ENCODE measurements at regions not wholly inside any gene's neighbourhood (a gene's known extent, or its start where the extent isn't known, plus 50 kb on each side); places are given as distances from the start of the nearest gene placed in this dataset.
"Not testable (repeated sequence)": the region's sequence is repeated elsewhere in the genome, so short reads cannot be mapped to it uniquely, and the experiment has no call there.

GRCh38 chr9:73294336-73294735 lies 142.7 kb downstream of the ANXA1 start:
- Histone ChIP-seq H3K9me3 (no peaks in the 10 kb centered on the region), H3K4me1 (no peaks in the 10 kb centered on the region), H3K4me3 (no peak overlapping the region), H3K27ac (no peak overlapping the region), H3K36me3 (replicated peaks in 1 of 2; ENCODE audit: insufficient read depth in 1 of 2, low read depth in 2 of 2) (no peaks in the 10 kb centered on the region), H3K27me3 (no peaks in the 10 kb centered on the region)
- WGBS, 2 donors: 74 to 83% methylated on average over 2 of the region's 2 CpGs
- intact Hi-C loops (cut with DNase I): no loop called here
- ATAC-seq (no peak), DNase-seq (no peak)
- no peak for TF ChIP-seq CTCF (IDR thresholded peaks at IDR 0.05)
- TF ChIP-seq POLR2A (IDR thresholded peaks at IDR 0.05): no peak

- Histone ChIP-seq H3K36me3 (replicated peaks in 1 of 2; ENCODE audit: insufficient read depth in 1 of 2, low read depth in 2 of 2) (no peaks in the 10 kb centered on the region), H3K9me3 (no peaks in the 10 kb centered on the region), H3K4me1 (no peaks in the 10 kb centered on the region), H3K27ac (no peak overlapping the region), H3K4me3 (no peak overlapping the region), H3K27me3 (no peaks in the 10 kb centered on the region)
- no peak for TF ChIP-seq CTCF (IDR thresholded peaks at IDR 0.05)
- no peak for DNase-seq
- ATAC-seq: no peak
- intact Hi-C loops (cut with DNase I): no loop called here
Measured at GRCh38 chr9:73325983-73326382, 174.3 kb downstream of the ANXA1 start.

GRCh38 chr9:73327149-73327548 lies 175.5 kb downstream of the ANXA1 start:
- DNase-seq (no peak), ATAC-seq (no peak)
- TF ChIP-seq CTCF (IDR thresholded peaks at IDR 0.05) (no peak), POLR2A (IDR thresholded peaks at IDR 0.05) (no peak)
- intact Hi-C loops (cut with DNase I): no loop called here
- Histone ChIP-seq H3K36me3 (replicated peaks in 1 of 2; ENCODE audit: insufficient read depth in 1 of 2, low read depth in 2 of 2) (no peaks in the 10 kb centered on the region), H3K27ac (no peak overlapping the region), H3K4me1 (no peaks in the 10 kb centered on the region), H3K9me3 (no peaks in the 10 kb centered on the region), H3K4me3 (no peak overlapping the region), H3K27me3 (no peaks in the 10 kb centered on the region)
- 7 to 9% methylated on average over 2 of the region's 2 CpGs for WGBS, 2 donors

- H3K27ac ChIP-seq; H3K9me3 ChIP-seq; ATAC-seq; H3K4me1 ChIP-seq; H3K27me3 ChIP-seq; intact Hi-C loops (cut with DNase I); H3K36me3 ChIP-seq (replicated peaks in 1 of 2; ENCODE audit: insufficient read depth in 1 of 2, low read depth in 2 of 2); DNase-seq; H3K4me3 ChIP-seq: not testable (repeated sequence)
- 55 to 57% methylated on average over 2 of the region's 2 CpGs for WGBS, 2 donors
Measured at GRCh38 chr9:73337182-73337581, 185.5 kb downstream of the ANXA1 start.

- Histone ChIP-seq H3K36me3 (replicated peaks in 1 of 2; ENCODE audit: insufficient read depth in 1 of 2, low read depth in 2 of 2) (no peaks in the 10 kb centered on the region), H3K9me3 (no peaks in the 10 kb centered on the region), H3K27me3 (no peaks in the 10 kb centered on the region), H3K4me3 (no peak overlapping the region), H3K4me1 (no peaks in the 10 kb centered on the region), H3K27ac (no peak overlapping the region)
- DNase-seq (no peak), ATAC-seq (no peak)
- intact Hi-C loops (cut with DNase I): no loop called here
- TF ChIP-seq CTCF (IDR thresholded peaks at IDR 0.05) (no peak), POLR2A (IDR thresholded peaks at IDR 0.05) (no peak)
- WGBS, 2 donors: 53 to 69% methylated on average over 3 of the region's 3 CpGs
Measured at GRCh38 chr9:73344060-73344459, 192.4 kb downstream of the ANXA1 start.

All from body of pancreas (tissue), 4 donors.